H1 (cell line): ENCODE measurements at regions not wholly inside any gene's neighbourhood (a gene's known extent, or its start where the extent isn't known, plus 50 kb on each side); places are given as distances from the start of the nearest gene placed in this dataset.

ENCODE experiments used
- CTCF ChIA-PET: fragments of 300-600 bp; sonication (Branson Sonifier 250); formaldehyde crosslinking; loops from one replicate; lab custom pipeline; 2021; ENCODE audit not compliant: partially characterized antibody; lab: Charles Lee
- POLR2A ChIA-PET: fragments of 300-600 bp; sonication (Branson Sonifier 250); formaldehyde crosslinking; loops from one replicate; lab custom pipeline; 2021; ENCODE audit warnings: inconsistent platforms; ENCODE audit not compliant: partially characterized antibody; lab: Charles Lee
- DNase-seq, 2 experiments: peaks; one replicate each; pipeline versions ENCODE4 v3.0.0 to v3.0.0-alpha.2; 2010 to 2022; ENCODE audit warnings: low spot score in 2 of 2, low read depth in 1 of 2, mixed read lengths in 1 of 2
- FAIRE-seq: peaks from 2 replicates; lab custom pipeline; 2011; peaks lifted over from hg19 to GRCh38; lab: Jason Lieb, UNC
- H2AFZ ChIP-seq: 2 replicates; pipeline ENCODE4 v1.8.1; 2012; ENCODE audit warnings: low read length, inconsistent platforms
- H2AK5ac ChIP-seq: 2 replicates; pipeline ENCODE4 v1.6.1; 2013; ENCODE audit warnings: low read depth, low read length
- H2BK120ac ChIP-seq: replicated peaks from 2 replicates; pipeline ENCODE3; 2013; ENCODE audit warnings: low read depth, low read length, inconsistent platforms
- H2BK12ac ChIP-seq: 2 replicates; pipeline ENCODE4 v1.6.1; 2013; ENCODE audit warnings: low read depth, low read length
- H2BK15ac ChIP-seq: 2 replicates; pipeline ENCODE4 v1.6.1; 2013; ENCODE audit warnings: low read length
- H2BK20ac ChIP-seq: 2 replicates; pipeline ENCODE4 v1.6.1; 2013; ENCODE audit warnings: low read length
- H2BK5ac ChIP-seq: 2 replicates; pipeline ENCODE4 v1.6.1; 2013; ENCODE audit warnings: low read depth, low read length
- H3K14ac ChIP-seq: 2 replicates; pipeline ENCODE4 v1.6.1; 2013; ENCODE audit warnings: inconsistent platforms; ENCODE audit not compliant: insufficient read length
- H3K18ac ChIP-seq: 2 replicates; pipeline ENCODE4 v1.6.1; 2013; ENCODE audit warnings: low read length; ENCODE audit errors: extremely low read depth
- H3K23ac ChIP-seq: 2 replicates; pipeline ENCODE4 v1.6.1; 2013; ENCODE audit warnings: inconsistent platforms; ENCODE audit not compliant: insufficient read length
- H3K23me2 ChIP-seq: 2 replicates; pipeline ENCODE4 v1.6.1; 2013; ENCODE audit warnings: low read depth, low read length
- H3K27ac ChIP-seq: 2 replicates; pipeline ENCODE4 v1.6.1; 2011; ENCODE audit warnings: low read depth, low read length, inconsistent platforms
- H3K27me3 ChIP-seq, 4 experiments: replicated peaks in 1 of 4; 1 replicate in 1 of 4; 2 replicates in 3 of 4; pipeline versions ENCODE4 v1.6.1 to v1.8.1; 2011 to 2013; ENCODE audit warnings: low read length in 3 of 4, mild to moderate bottlenecking in 3 of 4, inconsistent platforms in 2 of 4, mixed read lengths in 2 of 4, moderate library complexity in 1 of 4; ENCODE audit not compliant: control insufficient read depth in 3 of 4, insufficient read depth in 3 of 4; ENCODE audit errors: extremely low read depth in 1 of 4
- H3K36me3 ChIP-seq, 4 experiments: 2 replicates each; pipeline versions ENCODE4 v1.6.1 to v1.8.1; 2011 to 2013; ENCODE audit warnings: mild to moderate bottlenecking in 4 of 4, low read length in 3 of 4, moderate library complexity in 2 of 4, control low read depth in 1 of 4, inconsistent platforms in 1 of 4; ENCODE audit not compliant: insufficient read depth in 4 of 4, control insufficient read depth in 2 of 4
- H3K4ac ChIP-seq: replicated peaks from 2 replicates; pipeline ENCODE3; 2013; ENCODE audit warnings: low read length, low read depth, mixed read lengths, inconsistent platforms; ENCODE audit not compliant: insufficient read length
- H3K4me1 ChIP-seq, 4 experiments: replicated peaks in 1 of 4; 1 replicate in 1 of 4; 2 replicates in 3 of 4; pipeline versions ENCODE4 v1.6.1 to v1.8.1; 2011 to 2013; ENCODE audit warnings: low read length in 3 of 4, inconsistent platforms in 2 of 4, mixed read lengths in 1 of 4; ENCODE audit not compliant: insufficient read depth in 4 of 4, control insufficient read depth in 3 of 4
- H3K4me2 ChIP-seq, 2 experiments: 2 replicates each; pipeline versions ENCODE4 v1.6.1 to v1.8.1; 2011 to 2013; ENCODE audit warnings: low read depth in 2 of 2, low read length in 2 of 2, control low read depth in 1 of 2, inconsistent platforms in 1 of 2, mild to moderate bottlenecking in 1 of 2; ENCODE audit not compliant: insufficient read depth in 1 of 2
- H3K4me3 ChIP-seq, 4 experiments: fragments of 200-600, 300-600 bp in 1 of 4; sonication (generic), shearing (Covaris generic), sonication (Bioruptor Twin) in 1 of 4; 2 replicates each; pipeline versions ENCODE4 v1.5.1 to v1.8.1; 2011 to 2016; ENCODE audit warnings: low read length in 4 of 4, low read depth in 3 of 4, control low read depth in 2 of 4, inconsistent platforms in 2 of 4, mild to moderate bottlenecking in 2 of 4, mixed read lengths in 1 of 4, moderate library complexity in 1 of 4; ENCODE audit not compliant: insufficient read depth in 2 of 4; ENCODE audit errors: extremely low read depth in 1 of 4
- H3K56ac ChIP-seq: replicated peaks from 2 replicates; pipeline ENCODE3; 2013; ENCODE audit warnings: low read depth, mild to moderate bottlenecking, mixed read lengths, low read length, inconsistent platforms; ENCODE audit not compliant: insufficient read length
- H3K79me1 ChIP-seq: 2 replicates; pipeline ENCODE4 v1.6.1; 2013; ENCODE audit warnings: low read depth, low read length, control low read depth
- H3K79me2 ChIP-seq, 2 experiments: 2 replicates each; pipeline versions ENCODE4 v1.6.1 to v1.8.1; 2012 to 2013; ENCODE audit warnings: low read length in 2 of 2, mild to moderate bottlenecking in 2 of 2, inconsistent platforms in 1 of 2; ENCODE audit not compliant: insufficient read depth in 2 of 2, control insufficient read depth in 1 of 2
- H3K9ac ChIP-seq, 4 experiments: replicated peaks in 1 of 4; 1 replicate in 1 of 4; 2 replicates in 3 of 4; pipeline versions ENCODE4 v1.6.1 to v1.8.1; 2011 to 2013; ENCODE audit warnings: low read depth in 3 of 4, low read length in 3 of 4, control low read depth in 2 of 4, mild to moderate bottlenecking in 2 of 4, moderate library complexity in 2 of 4, inconsistent platforms in 1 of 4; ENCODE audit errors: extremely low read depth in 1 of 4
- H3K9me3 ChIP-seq, 2 experiments: 2 replicates each; pipeline versions ENCODE4 v1.6.1 to v1.8.1; 2012 to 2013; ENCODE audit warnings: mild to moderate bottlenecking in 2 of 2, moderate library complexity in 2 of 2, control low read depth in 1 of 2, inconsistent platforms in 1 of 2, low read depth in 1 of 2, low read length in 1 of 2, mixed read lengths in 1 of 2; ENCODE audit not compliant: insufficient read depth in 2 of 2
- H4K20me1 ChIP-seq, 2 experiments: replicated peaks in 1 of 2; 2 replicates each; pipeline versions ENCODE3 to v1.8.1; 2011 to 2013; ENCODE audit warnings: inconsistent platforms in 2 of 2, low read length in 2 of 2, mild to moderate bottlenecking in 1 of 2; ENCODE audit not compliant: insufficient read depth in 2 of 2, control insufficient read depth in 1 of 2
- H4K5ac ChIP-seq: 2 replicates; pipeline ENCODE4 v1.6.1; 2013; ENCODE audit warnings: low read length, low read depth, mixed read lengths, inconsistent platforms; ENCODE audit not compliant: insufficient read length
- H4K8ac ChIP-seq: 2 replicates; pipeline ENCODE4 v1.8.0; 2013; ENCODE audit warnings: mild to moderate bottlenecking, moderate library complexity, low read length, inconsistent platforms; ENCODE audit not compliant: insufficient read depth; ENCODE audit errors: extremely low read depth
- H4K91ac ChIP-seq: replicated peaks from 2 replicates; pipeline ENCODE3; 2013; ENCODE audit warnings: low read length, mixed read lengths, inconsistent platforms; ENCODE audit not compliant: insufficient read length
- CREB1 ChIP-seq: IDR thresholded peaks from 2 replicates; pipeline ENCODE4 v1.6.1; 2012; ENCODE audit warnings: inconsistent platforms
- JUND ChIP-seq: IDR thresholded peaks from 2 replicates; pipeline ENCODE4 v1.6.1; 2011; ENCODE audit warnings: mild to moderate bottlenecking, improper control_type of control experiment, low read length
- POU5F1 ChIP-seq: IDR thresholded peaks from 2 replicates; pipeline ENCODE4 v1.6.1; 2011; ENCODE audit warnings: low read depth, mild to moderate bottlenecking, low read length, moderate library complexity
- RBBP5 ChIP-seq: IDR thresholded peaks from 2 replicates; pipeline ENCODE4 v1.7.1; 2012; ENCODE audit warnings: low read depth, mild to moderate bottlenecking, inconsistent platforms, low read length, moderate library complexity, borderline replicate concordance
- SIRT6 ChIP-seq: IDR thresholded peaks from one replicate; pipeline ENCODE4 v1.7.1; 2012; ENCODE audit warnings: low read length, inconsistent platforms
- SRF ChIP-seq: IDR thresholded peaks from 2 replicates; pipeline ENCODE4 v1.6.1; 2011; ENCODE audit warnings: mild to moderate bottlenecking, low read depth, low read length, moderate library complexity
- TEAD4 ChIP-seq: IDR thresholded peaks from 2 replicates; pipeline ENCODE4 v1.6.1; 2012; ENCODE audit warnings: low read depth, low read length, inconsistent platforms, mixed read lengths
- WGBS, 2 experiments: shearing (Covaris generic) in 1 of 2; methylation state at CpG; one replicate each; pipeline versions ENCODE4 v1.1.6 to v1.1.7; 2013 to 2015; ENCODE audit warnings: low lambda C conversion rate in 2 of 2, mixed read lengths in 2 of 2, inconsistent platforms in 1 of 2, low coverage in 1 of 2, missing lambda C conversion rate in 1 of 2; ENCODE audit not compliant: insufficient replicate concordance in 2 of 2, insufficient coverage in 1 of 2, insufficient read length in 1 of 2; ENCODE audit errors: extremely low coverage in 1 of 2, missing lambda C conversion rate in 1 of 2; 5-methylcytosine and 5-hydroxymethylcytosine counted together

GRCh38 chr20:47862574-47863240 is 77.4 kb upstream of the SULF2 start:
- CTCF ChIA-PET: interaction anchor here (0.6 to 1.3 kb wide), 2 partner anchors 32 to 143 kb away, joined by 3 read pairs; no protein-coding TSS in a partner anchor
- Histone ChIP-seq H3K14ac (no peak overlapping the region), H2BK12ac (no peak overlapping the region), H3K36me3 (no peaks in the 10 kb centered on the region), H3K23ac (no peak overlapping the region), H3K4me3 (no peak overlapping the region), H3K9ac (no peak overlapping the region), H2AK5ac (no peak overlapping the region), H3K4ac (no peak overlapping the region), H2BK120ac (no peak overlapping the region), H3K56ac (no peak overlapping the region), H3K4me1 (no peaks in the 10 kb centered on the region; a peak in 1 of 7 replicates), H3K4me2 (no peak overlapping the region), H4K20me1 (no peaks in the 10 kb centered on the region), H3K23me2 (no peaks in the 10 kb centered on the region), H3K79me1 (no peaks in the 10 kb centered on the region), H3K9me3 (no peaks in the 10 kb centered on the region), H2BK5ac (no peak overlapping the region), H4K5ac (no peak overlapping the region), H2BK15ac (no peak overlapping the region), H4K91ac (no peak overlapping the region), H4K8ac (no peak overlapping the region), H2BK20ac (no peak overlapping the region), H3K27me3 (no peaks in the 10 kb centered on the region), H3K27ac (no peak overlapping the region), H3K79me2 (no peaks in the 10 kb centered on the region), H2AFZ (no peak overlapping the region), H3K18ac (no peak overlapping the region)
- 94% methylated on average over 4 of the region's 4 CpGs; no CpG with 5 or more reads in 1 of the 2 experiments for WGBS, 2 experiments
- TF ChIP-seq POU5F1 (no peak), CREB1 (no peak), SRF (no peak), JUND (no peak), TEAD4 (no peak), SIRT6 (no peak), RBBP5 (no peak)
- POLR2A ChIA-PET: no interaction called here
- DNase-seq (no peak), FAIRE-seq (no peak)
